Thyroid gland (tissue), 4 donors: ENCODE measurements at regions not wholly inside any gene's neighbourhood (a gene's known extent, or its start where the extent isn't known, plus 50 kb on each side); places are given as distances from the start of the nearest gene placed in this dataset.

Experiments used
- POLR2A ChIP-seq, 2 donors: fragments of 450-650 bp; IDR thresholded peaks; one replicate each; pipeline ENCODE4 v1.6.1; 2017; ENCODE audit warnings: antibody characterized with exemption in 2 of 2, mild to moderate bottlenecking in 2 of 2, moderate library complexity in 1 of 2
- TF ChIP-seq, protein P1 (sequence below), 6 experiments: fragments of 200-600 bp in 3 of 6; fragments of 450-650 bp in 3 of 6; sonication (generic) in 3 of 6; IDR thresholded peaks; one replicate each; pipeline ENCODE4 v1.5.1; 2016 to 2019; ENCODE audit warnings: antibody characterized with exemption in 6 of 6, mild to moderate bottlenecking in 2 of 6, inconsistent platforms in 1 of 6, moderate library complexity in 1 of 6

DNA sequence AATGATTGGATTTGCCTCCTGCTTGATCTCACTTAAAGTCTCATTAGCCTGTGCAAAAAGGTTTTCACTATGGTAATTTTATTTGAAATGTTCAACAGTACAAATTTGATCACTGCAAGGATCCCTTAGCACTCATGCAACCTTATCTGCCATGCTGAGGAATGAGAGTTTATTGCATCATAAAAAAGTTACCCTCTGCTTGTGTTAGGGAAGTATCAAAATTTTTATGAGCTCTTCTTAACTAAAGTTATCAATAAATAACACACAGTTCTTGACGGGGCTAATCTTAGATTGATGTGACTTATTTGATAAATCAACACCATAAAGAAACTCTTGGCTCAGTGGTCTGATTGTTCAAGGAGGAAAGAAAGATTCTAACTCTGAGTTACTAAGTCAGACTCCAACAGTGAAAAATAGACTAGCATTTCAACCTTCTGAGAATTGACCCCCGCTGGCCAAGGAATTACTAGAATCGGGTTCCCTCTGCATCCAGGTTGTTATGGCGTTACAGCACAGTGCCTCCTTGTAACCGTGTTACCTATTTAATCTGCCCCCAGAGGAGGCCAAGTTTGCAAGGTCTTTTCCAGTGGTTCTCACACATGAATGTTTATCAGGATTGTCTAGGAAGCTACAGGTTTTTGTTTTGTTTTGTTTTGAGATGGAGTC, 259.7 kb downstream of the CDCA7 start:
- TF ChIP-seq POLR2A (IDR thresholded peaks at IDR 0.05) = no peak
- TF ChIP-seq, protein P1, sequence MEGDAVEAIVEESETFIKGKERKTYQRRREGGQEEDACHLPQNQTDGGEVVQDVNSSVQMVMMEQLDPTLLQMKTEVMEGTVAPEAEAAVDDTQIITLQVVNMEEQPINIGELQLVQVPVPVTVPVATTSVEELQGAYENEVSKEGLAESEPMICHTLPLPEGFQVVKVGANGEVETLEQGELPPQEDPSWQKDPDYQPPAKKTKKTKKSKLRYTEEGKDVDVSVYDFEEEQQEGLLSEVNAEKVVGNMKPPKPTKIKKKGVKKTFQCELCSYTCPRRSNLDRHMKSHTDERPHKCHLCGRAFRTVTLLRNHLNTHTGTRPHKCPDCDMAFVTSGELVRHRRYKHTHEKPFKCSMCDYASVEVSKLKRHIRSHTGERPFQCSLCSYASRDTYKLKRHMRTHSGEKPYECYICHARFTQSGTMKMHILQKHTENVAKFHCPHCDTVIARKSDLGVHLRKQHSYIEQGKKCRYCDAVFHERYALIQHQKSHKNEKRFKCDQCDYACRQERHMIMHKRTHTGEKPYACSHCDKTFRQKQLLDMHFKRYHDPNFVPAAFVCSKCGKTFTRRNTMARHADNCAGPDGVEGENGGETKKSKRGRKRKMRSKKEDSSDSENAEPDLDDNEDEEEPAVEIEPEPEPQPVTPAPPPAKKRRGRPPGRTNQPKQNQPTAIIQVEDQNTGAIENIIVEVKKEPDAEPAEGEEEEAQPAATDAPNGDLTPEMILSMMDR (IDR thresholded peaks at IDR 0.05) = no peak
